ENCODE measurements at regions not wholly inside any gene's neighbourhood (a gene's known extent, or its start where the extent isn't known, plus 50 kb on each side); places are given as distances from the start of the nearest gene placed in this dataset.

GRCh38 chr3:22661121-22661700 is 541.9 kb upstream of the UBE2E2 start:
- H3K27ac Mint-ChIP-seq: no peak overlapping the region
- peaks cover under 1% of the 10 kb centered on the region for H3K36me3 Mint-ChIP-seq
- H3K4me1 Mint-ChIP-seq: no peaks in the 10 kb centered on the region
- H3K9me3 Mint-ChIP-seq: peaks cover 5 to 12% of the 10 kb centered on the region in 2 donors
- DNase-seq: no peak
- no CpG with 5 or more reads among the region's 2 CpGs for WGBS (ENCODE audit: insufficient coverage)
- no peak for TF ChIP-seq CTCF (IDR thresholded peaks at IDR 0.05)
- no peak overlapping the region for H3K4me3 Mint-ChIP-seq
- Histone ChIP-seq H3K36me3 (ENCODE audit: control insufficient read depth, insufficient read depth, low read length) (no peaks in the 10 kb centered on the region), H3K9me3 (ENCODE audit: control insufficient read depth, insufficient read depth, low read length) (no peaks in the 10 kb centered on the region), H3K27ac (ENCODE audit: low read length) (no peak overlapping the region), H3K27me3 (ENCODE audit: control insufficient read depth, insufficient read depth, low read length) (no peaks in the 10 kb centered on the region), H3K4me3 (ENCODE audit: low read length) (no peak overlapping the region), H3K4me1 (ENCODE audit: control insufficient read depth, insufficient read depth, low read length) (no peaks in the 10 kb centered on the region)
- ATAC-seq: no peak
- no peaks in the 10 kb centered on the region for H3K27me3 Mint-ChIP-seq (ENCODE audit: low read depth in 2 of 2)
- intact Hi-C loops (cut with micrococcal nuclease): no loop called here

- H3K4me3 ChIP-seq (ENCODE audit: low read length): no peak overlapping the region
- H3K36me3 Mint-ChIP-seq: no peaks in the 10 kb centered on the region
- ATAC-seq: no peak
- no peaks in the 10 kb centered on the region for H3K4me1 Mint-ChIP-seq
- peaks cover 3 to 6% of the 10 kb centered on the region in 2 donors for H3K9me3 Mint-ChIP-seq
- no peaks in the 10 kb centered on the region for H3K4me1 ChIP-seq (ENCODE audit: control insufficient read depth, insufficient read depth, low read length)
- no peak overlapping the region for H3K27ac ChIP-seq (ENCODE audit: low read length)
- no peaks in the 10 kb centered on the region for H3K9me3 ChIP-seq (ENCODE audit: control insufficient read depth, insufficient read depth, low read length)
- H3K27ac Mint-ChIP-seq: no peak overlapping the region
- DNase-seq: no peak
- no peak for TF ChIP-seq CTCF (IDR thresholded peaks at IDR 0.05)
- no peaks in the 10 kb centered on the region for H3K36me3 ChIP-seq (ENCODE audit: control insufficient read depth, insufficient read depth, low read length)
- intact Hi-C loops (cut with micrococcal nuclease): no loop called here
- H3K4me3 Mint-ChIP-seq: no peak overlapping the region
- no peaks in the 10 kb centered on the region for H3K27me3 Mint-ChIP-seq (ENCODE audit: low read depth in 2 of 2)
- WGBS (ENCODE audit: insufficient coverage): 31% methylated on average over 1 of the region's 2 CpGs
- H3K27me3 ChIP-seq (ENCODE audit: control insufficient read depth, insufficient read depth, low read length): no peaks in the 10 kb centered on the region
Observed at GRCh38 chr3:22665528-22665927, 537.6 kb upstream of the UBE2E2 start.

- no peaks in the 10 kb centered on the region for H3K9me3 ChIP-seq (ENCODE audit: control insufficient read depth, insufficient read depth, low read length)
- no peaks in the 10 kb centered on the region for H3K27me3 ChIP-seq (ENCODE audit: control insufficient read depth, insufficient read depth, low read length)
- intact Hi-C loops (cut with micrococcal nuclease): no loop called here
- DNase-seq: no peak
- Mint-ChIP-seq H3K9me3 (peaks cover 3 to 6% of the 10 kb centered on the region in 2 donors), H3K27me3 (ENCODE audit: low read depth in 2 of 2) (no peaks in the 10 kb centered on the region), H3K4me3 (no peak overlapping the region), H3K27ac (no peak overlapping the region), H3K36me3 (no peaks in the 10 kb centered on the region), H3K4me1 (no peaks in the 10 kb centered on the region)
- TF ChIP-seq CTCF (IDR thresholded peaks at IDR 0.05): no peak
- no peaks in the 10 kb centered on the region for H3K36me3 ChIP-seq (ENCODE audit: control insufficient read depth, insufficient read depth, low read length)
- H3K4me1 ChIP-seq (ENCODE audit: control insufficient read depth, insufficient read depth, low read length): no peaks in the 10 kb centered on the region
- no peak for ATAC-seq
- H3K27ac ChIP-seq (ENCODE audit: low read length): no peak overlapping the region
- WGBS (ENCODE audit: insufficient coverage): 67% methylated on average over 1 of the region's 1 CpG
- H3K4me3 ChIP-seq (ENCODE audit: low read length): no peak overlapping the region
Observed at GRCh38 chr3:22666736-22667135, 536.4 kb upstream of the UBE2E2 start.

- intact Hi-C loops (cut with micrococcal nuclease): no loop called here
Observed at GRCh38 chr3:22671848-22672247, 531.3 kb upstream of the UBE2E2 start.

More at GRCh38 chr3:22671848-22672247, 531.3 kb upstream of the UBE2E2 start:
- Mint-ChIP-seq H3K27ac (no peak overlapping the region), H3K9me3 (peaks cover 0 to 9% of the 10 kb centered on the region in 2 donors), H3K4me3 (no peak overlapping the region), H3K27me3 (ENCODE audit: low read depth in 2 of 2) (no peaks in the 10 kb centered on the region), H3K4me1 (no peaks in the 10 kb centered on the region), H3K36me3 (no peaks in the 10 kb centered on the region)
- DNase-seq (no peak), ATAC-seq (no peak)
- no peaks in the 10 kb centered on the region for H3K36me3 ChIP-seq (ENCODE audit: control insufficient read depth, insufficient read depth, low read length)
- H3K4me3 ChIP-seq (ENCODE audit: low read length): no peak overlapping the region
- TF ChIP-seq CTCF (IDR thresholded peaks at IDR 0.05): no peak
- no CpG with 5 or more reads among the region's 1 CpG for WGBS (ENCODE audit: insufficient coverage)
- H3K9me3 ChIP-seq (ENCODE audit: control insufficient read depth, insufficient read depth, low read length): no peaks in the 10 kb centered on the region
- no peak overlapping the region for H3K27ac ChIP-seq (ENCODE audit: low read length)
- no peaks in the 10 kb centered on the region for H3K27me3 ChIP-seq (ENCODE audit: control insufficient read depth, insufficient read depth, low read length)
- no peaks in the 10 kb centered on the region for H3K4me1 ChIP-seq (ENCODE audit: control insufficient read depth, insufficient read depth, low read length)
